ENCODE measurements at regions not wholly inside any gene's neighbourhood (a gene's known extent, or its start where the extent isn't known, plus 50 kb on each side); places are given as distances from the start of the nearest gene placed in this dataset.

DNA sequence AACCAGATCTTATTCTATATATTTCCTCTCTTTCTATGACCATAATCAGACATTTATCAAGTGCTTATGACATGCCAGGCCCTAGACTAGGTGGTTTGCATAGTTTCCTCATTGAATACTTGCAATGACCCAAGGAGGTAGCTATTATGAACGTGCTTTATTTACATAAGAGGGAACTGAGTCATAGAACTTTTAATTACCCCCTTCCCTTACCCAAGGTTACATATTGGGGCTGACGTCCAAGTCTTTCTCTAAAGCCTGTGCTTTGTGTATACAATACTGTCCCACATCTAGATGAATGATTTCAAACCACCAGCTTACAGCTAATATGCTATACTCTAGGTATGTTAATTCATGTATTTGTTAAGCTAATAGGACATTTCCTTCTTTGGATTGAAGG is 91.9 kb upstream of the NPY start:
- no peak for TF ChIP-seq POLR2A (IDR thresholded peaks at IDR 0.05)
- TF ChIP-seq, protein P1, sequence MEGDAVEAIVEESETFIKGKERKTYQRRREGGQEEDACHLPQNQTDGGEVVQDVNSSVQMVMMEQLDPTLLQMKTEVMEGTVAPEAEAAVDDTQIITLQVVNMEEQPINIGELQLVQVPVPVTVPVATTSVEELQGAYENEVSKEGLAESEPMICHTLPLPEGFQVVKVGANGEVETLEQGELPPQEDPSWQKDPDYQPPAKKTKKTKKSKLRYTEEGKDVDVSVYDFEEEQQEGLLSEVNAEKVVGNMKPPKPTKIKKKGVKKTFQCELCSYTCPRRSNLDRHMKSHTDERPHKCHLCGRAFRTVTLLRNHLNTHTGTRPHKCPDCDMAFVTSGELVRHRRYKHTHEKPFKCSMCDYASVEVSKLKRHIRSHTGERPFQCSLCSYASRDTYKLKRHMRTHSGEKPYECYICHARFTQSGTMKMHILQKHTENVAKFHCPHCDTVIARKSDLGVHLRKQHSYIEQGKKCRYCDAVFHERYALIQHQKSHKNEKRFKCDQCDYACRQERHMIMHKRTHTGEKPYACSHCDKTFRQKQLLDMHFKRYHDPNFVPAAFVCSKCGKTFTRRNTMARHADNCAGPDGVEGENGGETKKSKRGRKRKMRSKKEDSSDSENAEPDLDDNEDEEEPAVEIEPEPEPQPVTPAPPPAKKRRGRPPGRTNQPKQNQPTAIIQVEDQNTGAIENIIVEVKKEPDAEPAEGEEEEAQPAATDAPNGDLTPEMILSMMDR (IDR thresholded peaks at IDR 0.05), result no peak
- no peak for TF ChIP-seq POLR2AphosphoS5 (IDR thresholded peaks at IDR 0.05)
